ENCODE measurements at regions not wholly inside any gene's neighbourhood (a gene's known extent, or its start where the extent isn't known, plus 50 kb on each side); places are given as distances from the start of the nearest gene placed in this dataset.

DNA sequence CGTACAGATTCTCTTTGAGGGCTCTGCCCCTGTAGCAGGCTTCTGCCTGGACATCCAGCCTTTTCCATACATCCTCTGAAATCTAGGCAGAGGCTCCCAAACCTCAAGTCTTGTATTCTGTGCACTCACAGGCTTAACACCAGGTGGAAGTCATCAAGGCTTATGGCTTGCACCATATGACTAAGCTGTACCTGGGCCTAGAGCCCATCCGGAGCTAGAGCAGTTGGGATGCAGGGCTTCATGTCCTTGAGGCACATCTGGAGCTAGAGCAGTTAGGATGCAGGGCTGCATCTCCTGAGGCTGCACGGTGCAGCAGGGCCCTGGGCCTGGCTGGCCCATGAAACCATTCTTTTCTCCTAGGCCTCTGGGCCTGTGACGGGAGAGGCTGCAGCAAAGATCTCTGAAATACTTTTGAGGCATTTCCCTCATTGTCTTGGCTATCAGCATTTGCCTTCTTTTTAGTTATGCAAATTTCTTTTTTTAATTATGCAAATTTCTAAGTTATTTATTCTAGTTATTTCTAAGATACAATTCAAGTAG is 98.7 kb downstream of the CD24 start:
- Histone ChIP-seq H4K20me1 (ENCODE audit: control insufficient read depth, insufficient read depth) (no peaks in the 10 kb centered on the region), H3K4me2 (ENCODE audit: control insufficient read depth, insufficient read depth) (no peak overlapping the region), H3K79me2 (ENCODE audit: control insufficient read depth, insufficient read depth, low read length) (no peaks in the 10 kb centered on the region), H3K9ac (ENCODE audit: control insufficient read depth, insufficient read depth, low read length) (no peak overlapping the region), H3K9me3 (replicated peaks; ENCODE audit: control insufficient read depth, insufficient read depth, low read length) (no peaks in the 10 kb centered on the region; the same call in 2 of the 3 replicates), H3K27ac (ENCODE audit: control insufficient read depth, insufficient read depth) (no peak overlapping the region), H3K4me3 (no peak overlapping the region), H3K36me3 (ENCODE audit: control insufficient read depth in 2 of 2, insufficient read depth in 2 of 2, low read length in 1 of 2) (no peaks in the 10 kb centered on the region), H2AFZ (ENCODE audit: control insufficient read depth, low read depth, low read length) (no peak overlapping the region), H3K4me1 (ENCODE audit: control insufficient read depth, insufficient read depth, low read length) (no peaks in the 10 kb centered on the region), H3K27me3 (replicated peaks in 1 of 2; ENCODE audit: control insufficient read depth in 2 of 2, insufficient read depth in 2 of 2, low read length in 1 of 2) (no peaks in the 10 kb centered on the region)
- ChIA-PET SMC1A (ENCODE audit: uncharacterized antibody, unreplicated experiment) (no interaction called here), POLR2A (interaction anchor here (0.6 kb wide), 1 partner anchor 12 kb away, joined by 3 read pairs; no protein-coding TSS in a partner anchor), CTCF (no interaction called here), RAD21 (ENCODE audit: unreplicated experiment) (no interaction called here)
- FAIRE-seq (no peak), DNase-seq (ENCODE audit: low read depth, low spot score) (no peak), ATAC-seq (no peak)
- BruUV-seq (replicated peaks), result no TSS peak
- WGBS (ENCODE audit: insufficient coverage, insufficient replicate concordance, low lambda C conversion rate, missing lambda C conversion rate), result 31% methylated on average over 4 of the region's 4 CpGs
- TF ChIP-seq CHD2 (IDR thresholded peaks at IDR 0.05; ENCODE audit: borderline replicate concordance, low read depth, low read length) (no peak), SMAD5 (IDR thresholded peaks at IDR 0.05; ENCODE audit: low read depth) (no peak), NFIC (IDR thresholded peaks at IDR 0.05; ENCODE audit: low read depth, low read length) (no peak), SRF (IDR thresholded peaks at IDR 0.05; ENCODE audit: low read depth in 2 of 2, low read length in 2 of 2) (no peak), RBBP5 (conservative IDR thresholded peaks at IDR 0.05) (no peak), EGR1 (IDR thresholded peaks at IDR 0.05; ENCODE audit: borderline replicate concordance in 1 of 2, low read depth in 2 of 2, low read length in 2 of 2) (no peak), GABPA (IDR thresholded peaks at IDR 0.05; ENCODE audit: low read depth) (no peak), YBX1 (IDR thresholded peaks at IDR 0.05) (no peak), CREB1 (IDR thresholded peaks at IDR 0.05; ENCODE audit: low read depth) (no peak), NFYA (IDR thresholded peaks at IDR 0.05; ENCODE audit: borderline replicate concordance, low read depth, low read length) (no peak), SREBF1 (IDR thresholded peaks at IDR 0.05; ENCODE audit: low read length) (no peak)
- TF ChIP-seq, protein P1, sequence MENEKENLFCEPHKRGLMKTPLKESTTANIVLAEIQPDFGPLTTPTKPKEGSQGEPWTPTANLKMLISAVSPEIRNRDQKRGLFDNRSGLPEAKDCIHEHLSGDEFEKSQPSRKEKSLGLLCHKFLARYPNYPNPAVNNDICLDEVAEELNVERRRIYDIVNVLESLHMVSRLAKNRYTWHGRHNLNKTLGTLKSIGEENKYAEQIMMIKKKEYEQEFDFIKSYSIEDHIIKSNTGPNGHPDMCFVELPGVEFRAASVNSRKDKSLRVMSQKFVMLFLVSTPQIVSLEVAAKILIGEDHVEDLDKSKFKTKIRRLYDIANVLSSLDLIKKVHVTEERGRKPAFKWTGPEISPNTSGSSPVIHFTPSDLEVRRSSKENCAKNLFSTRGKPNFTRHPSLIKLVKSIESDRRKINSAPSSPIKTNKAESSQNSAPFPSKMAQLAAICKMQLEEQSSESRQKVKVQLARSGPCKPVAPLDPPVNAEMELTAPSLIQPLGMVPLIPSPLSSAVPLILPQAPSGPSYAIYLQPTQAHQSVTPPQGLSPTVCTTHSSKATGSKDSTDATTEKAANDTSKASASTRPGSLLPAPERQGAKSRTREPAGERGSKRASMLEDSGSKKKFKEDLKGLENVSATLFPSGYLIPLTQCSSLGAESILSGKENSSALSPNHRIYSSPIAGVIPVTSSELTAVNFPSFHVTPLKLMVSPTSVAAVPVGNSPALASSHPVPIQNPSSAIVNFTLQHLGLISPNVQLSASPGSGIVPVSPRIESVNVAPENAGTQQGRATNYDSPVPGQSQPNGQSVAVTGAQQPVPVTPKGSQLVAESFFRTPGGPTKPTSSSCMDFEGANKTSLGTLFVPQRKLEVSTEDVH (IDR thresholded peaks at IDR 0.05; ENCODE audit: low read depth, partially characterized antibody), result no peak
- TF ChIP-seq, protein P2, sequence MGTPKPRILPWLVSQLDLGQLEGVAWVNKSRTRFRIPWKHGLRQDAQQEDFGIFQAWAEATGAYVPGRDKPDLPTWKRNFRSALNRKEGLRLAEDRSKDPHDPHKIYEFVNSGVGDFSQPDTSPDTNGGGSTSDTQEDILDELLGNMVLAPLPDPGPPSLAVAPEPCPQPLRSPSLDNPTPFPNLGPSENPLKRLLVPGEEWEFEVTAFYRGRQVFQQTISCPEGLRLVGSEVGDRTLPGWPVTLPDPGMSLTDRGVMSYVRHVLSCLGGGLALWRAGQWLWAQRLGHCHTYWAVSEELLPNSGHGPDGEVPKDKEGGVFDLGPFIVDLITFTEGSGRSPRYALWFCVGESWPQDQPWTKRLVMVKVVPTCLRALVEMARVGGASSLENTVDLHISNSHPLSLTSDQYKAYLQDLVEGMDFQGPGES (IDR thresholded peaks at IDR 0.05), result no peak
- TF ChIP-seq, protein P3, sequence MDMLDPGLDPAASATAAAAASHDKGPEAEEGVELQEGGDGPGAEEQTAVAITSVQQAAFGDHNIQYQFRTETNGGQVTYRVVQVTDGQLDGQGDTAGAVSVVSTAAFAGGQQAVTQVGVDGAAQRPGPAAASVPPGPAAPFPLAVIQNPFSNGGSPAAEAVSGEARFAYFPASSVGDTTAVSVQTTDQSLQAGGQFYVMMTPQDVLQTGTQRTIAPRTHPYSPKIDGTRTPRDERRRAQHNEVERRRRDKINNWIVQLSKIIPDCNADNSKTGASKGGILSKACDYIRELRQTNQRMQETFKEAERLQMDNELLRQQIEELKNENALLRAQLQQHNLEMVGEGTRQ (IDR thresholded peaks at IDR 0.05; ENCODE audit: borderline replicate concordance, low read depth, low read length), result no peak
- intact Hi-C loops (cut with micrococcal nuclease; ENCODE audit: unreplicated experiment) (no loop called here), in situ Hi-C loops (cut with MboI) (no loop called here)
